WTC11 (cell line): ENCODE measurements at regions not wholly inside any gene's neighbourhood (a gene's known extent, or its start where the extent isn't known, plus 50 kb on each side); places are given as distances from the start of the nearest gene placed in this dataset.

Source experiments
- E2F1 ChIP-seq: sonication (generic); formaldehyde crosslinking; IDR thresholded peaks from 2 replicates; pipeline ENCODE4 v1.8.0; 2022; ENCODE audit warnings: mild to moderate bottlenecking, missing genetic modification reagents
- ESRRA ChIP-seq: sonication (generic); formaldehyde crosslinking; IDR thresholded peaks from 2 replicates; pipeline ENCODE4 v1.8.1; 2022; ENCODE audit warnings: mild to moderate bottlenecking, missing genetic modification reagents, borderline replicate concordance
- HMGXB4 ChIP-seq: sonication (generic); formaldehyde crosslinking; IDR thresholded peaks from 2 replicates; pipeline ENCODE4 v1.8.1; 2023; ENCODE audit warnings: mild to moderate bottlenecking, moderate library complexity, missing genetic modification reagents
- JUN ChIP-seq: sonication (generic); formaldehyde crosslinking; IDR thresholded peaks from 2 replicates; pipeline ENCODE4 v1.8.0; 2023; ENCODE audit warnings: mild to moderate bottlenecking, missing genetic modification reagents
- KAT7 ChIP-seq: sonication (generic); formaldehyde crosslinking; IDR thresholded peaks from 2 replicates; pipeline ENCODE4 v1.8.1; 2023; ENCODE audit warnings: missing genetic modification reagents, mild to moderate bottlenecking, borderline replicate concordance
- MYBL2 ChIP-seq: sonication (generic); formaldehyde crosslinking; IDR thresholded peaks from 2 replicates; pipeline ENCODE4 v1.8.1; 2023; ENCODE audit warnings: mild to moderate bottlenecking, moderate library complexity, missing genetic modification reagents
- NFE2L1 ChIP-seq: sonication (generic); formaldehyde crosslinking; IDR thresholded peaks from 2 replicates; pipeline ENCODE4 v1.8.1; 2023; ENCODE audit warnings: missing genetic modification reagents
- SMAD4 ChIP-seq: sonication (generic); formaldehyde crosslinking; IDR thresholded peaks from 2 replicates; pipeline ENCODE4 v1.8.0; 2022; ENCODE audit warnings: mild to moderate bottlenecking, missing genetic modification reagents
- USF2 ChIP-seq: sonication (generic); formaldehyde crosslinking; IDR thresholded peaks from 2 replicates; pipeline ENCODE4 v1.8.1; 2023; ENCODE audit warnings: mild to moderate bottlenecking, missing genetic modification reagents, moderate library complexity
- ZNF396 ChIP-seq: fragments of 250-450 bp; sonication (Bioruptor Pico); IDR thresholded peaks from 2 replicates; pipeline ENCODE4 v1.8.0; 2021; ENCODE audit warnings: mild to moderate bottlenecking, moderate library complexity, borderline replicate concordance
- TF ChIP-seq, protein P1 (sequence below): fragments of 200-600 bp; IDR thresholded peaks from 2 replicates; pipeline ENCODE4 v1.8.0; 2022; ENCODE audit warnings: antibody characterized with exemption
- TF ChIP-seq, protein P2 (sequence below): sonication (generic); formaldehyde crosslinking; IDR thresholded peaks from 2 replicates; pipeline ENCODE4 v1.8.1; 2022; ENCODE audit warnings: missing genetic modification reagents, borderline replicate concordance

GRCh38 chr22:48855013-48855412 is 972.7 kb downstream of the BRD1 start:
- TF ChIP-seq, protein P1, sequence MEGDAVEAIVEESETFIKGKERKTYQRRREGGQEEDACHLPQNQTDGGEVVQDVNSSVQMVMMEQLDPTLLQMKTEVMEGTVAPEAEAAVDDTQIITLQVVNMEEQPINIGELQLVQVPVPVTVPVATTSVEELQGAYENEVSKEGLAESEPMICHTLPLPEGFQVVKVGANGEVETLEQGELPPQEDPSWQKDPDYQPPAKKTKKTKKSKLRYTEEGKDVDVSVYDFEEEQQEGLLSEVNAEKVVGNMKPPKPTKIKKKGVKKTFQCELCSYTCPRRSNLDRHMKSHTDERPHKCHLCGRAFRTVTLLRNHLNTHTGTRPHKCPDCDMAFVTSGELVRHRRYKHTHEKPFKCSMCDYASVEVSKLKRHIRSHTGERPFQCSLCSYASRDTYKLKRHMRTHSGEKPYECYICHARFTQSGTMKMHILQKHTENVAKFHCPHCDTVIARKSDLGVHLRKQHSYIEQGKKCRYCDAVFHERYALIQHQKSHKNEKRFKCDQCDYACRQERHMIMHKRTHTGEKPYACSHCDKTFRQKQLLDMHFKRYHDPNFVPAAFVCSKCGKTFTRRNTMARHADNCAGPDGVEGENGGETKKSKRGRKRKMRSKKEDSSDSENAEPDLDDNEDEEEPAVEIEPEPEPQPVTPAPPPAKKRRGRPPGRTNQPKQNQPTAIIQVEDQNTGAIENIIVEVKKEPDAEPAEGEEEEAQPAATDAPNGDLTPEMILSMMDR = no peak
- TF ChIP-seq NFE2L1 (CRISPR knock-in tag) (no peak), MYBL2 (no peak), KAT7 (CRISPR knock-in tag) (no peak), HMGXB4 (CRISPR knock-in tag) (no peak), ZNF396 (CRISPR knock-in tag) (no peak), JUN (CRISPR knock-in tag) (no peak), ESRRA (CRISPR knock-in tag) (no peak), E2F1 (CRISPR knock-in tag) (no peak), USF2 (CRISPR knock-in tag) (no peak), SMAD4 (CRISPR knock-in tag) (no peak)
- TF ChIP-seq, protein P2, sequence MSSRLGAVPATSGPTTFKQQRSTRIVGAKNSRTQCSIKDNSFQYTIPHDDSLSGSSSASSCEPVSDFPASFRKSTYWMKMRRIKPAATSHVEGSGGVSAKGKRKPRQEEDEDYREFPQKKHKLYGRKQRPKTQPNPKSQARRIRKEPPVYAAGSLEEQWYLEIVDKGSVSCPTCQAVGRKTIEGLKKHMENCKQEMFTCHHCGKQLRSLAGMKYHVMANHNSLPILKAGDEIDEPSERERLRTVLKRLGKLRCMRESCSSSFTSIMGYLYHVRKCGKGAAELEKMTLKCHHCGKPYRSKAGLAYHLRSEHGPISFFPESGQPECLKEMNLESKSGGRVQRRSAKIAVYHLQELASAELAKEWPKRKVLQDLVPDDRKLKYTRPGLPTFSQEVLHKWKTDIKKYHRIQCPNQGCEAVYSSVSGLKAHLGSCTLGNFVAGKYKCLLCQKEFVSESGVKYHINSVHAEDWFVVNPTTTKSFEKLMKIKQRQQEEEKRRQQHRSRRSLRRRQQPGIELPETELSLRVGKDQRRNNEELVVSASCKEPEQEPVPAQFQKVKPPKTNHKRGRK (CRISPR knock-in tag) = no peak
